HCT116 (cell line): ENCODE measurements at regions not wholly inside any gene's neighbourhood (a gene's known extent, or its start where the extent isn't known, plus 50 kb on each side); places are given as distances from the start of the nearest gene placed in this dataset.

Source experiments
- CTCF ChIP-seq, 3 experiments: fragments of 200-600 bp in 1 of 3; sonication (generic) in 1 of 3; IDR thresholded peaks in 2 of 3; conservative IDR thresholded peaks in 1 of 3; 2 replicates each; pipeline ENCODE4 v1.5.1; 2012 to 2017; ENCODE audit warnings: low read depth in 2 of 3, low read length in 2 of 3, antibody characterized with exemption in 1 of 3, borderline replicate concordance in 1 of 3, control low read depth in 1 of 3, mild to moderate bottlenecking in 1 of 3, mixed read lengths in 1 of 3, mixed run types in 1 of 3, moderate library complexity in 1 of 3; ENCODE audit not compliant: insufficient read depth in 1 of 3
- EZH2 ChIP-seq: fragments of 200-600 bp; sonication (generic); IDR thresholded peaks from 2 replicates; pipeline ENCODE4 v1.6.1; 2017; ENCODE audit warnings: antibody characterized with exemption, mixed run types
- POLR2AphosphoS5 ChIP-seq: IDR thresholded peaks from 2 replicates; pipeline ENCODE4 v1.6.1; 2011; ENCODE audit warnings: mild to moderate bottlenecking, low read depth, low read length, moderate library complexity
- SRF ChIP-seq: IDR thresholded peaks from 2 replicates; pipeline ENCODE4 v1.6.1; 2012; ENCODE audit warnings: low read depth

GRCh38 chr7:109639561-109639960, 1069.9 kb downstream of the DNAJB9 start:
- TF ChIP-seq CTCF (IDR thresholded peaks at IDR 0.05 in 2 of 3, conservative IDR thresholded peaks at IDR 0.05 in 1 of 3; ENCODE audit: borderline replicate concordance in 1 of 3, insufficient read depth in 1 of 3, low read depth in 2 of 3, low read length in 2 of 3) (no peak), POLR2AphosphoS5 (no peak), EZH2 (no peak), SRF (no peak)
